ENCODE measurements at regions not wholly inside any gene's neighbourhood (a gene's known extent, or its start where the extent isn't known, plus 50 kb on each side); places are given as distances from the start of the nearest gene placed in this dataset.

DNA sequence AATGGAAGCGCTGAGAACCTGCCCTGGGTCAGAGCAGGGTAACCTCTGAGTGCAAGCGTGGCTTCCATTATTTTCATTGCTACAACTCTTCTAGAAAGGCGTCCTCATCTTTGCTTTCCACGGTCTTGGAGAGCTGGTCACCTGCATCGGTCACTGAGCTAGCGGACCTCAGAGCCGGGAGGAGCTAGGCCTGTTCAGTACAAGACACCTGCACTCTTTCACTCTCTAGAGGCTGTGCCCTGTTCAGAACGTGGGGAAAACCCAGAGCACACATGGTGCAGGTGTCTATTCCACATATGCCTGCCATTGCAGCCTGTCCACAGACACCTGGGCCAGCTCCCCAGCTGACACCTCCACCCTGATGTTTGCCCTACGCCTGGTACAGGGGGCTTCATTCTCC is 147.8 kb upstream of the IRX2 start:
- Histone ChIP-seq H3K36me3 (ENCODE audit: control insufficient read depth in 1 of 2, insufficient read depth in 2 of 2, low read length in 2 of 2) (no peaks in the 10 kb centered on the region), H3K9me3 (ENCODE audit: control insufficient read depth in 1 of 2, insufficient read depth in 1 of 2, low read depth in 1 of 2, low read length in 2 of 2) (peaks cover 7 to 23% of the 10 kb centered on the region in 2 experiments; a peak in 2 of 4 replicates), H3K27ac (ENCODE audit: low read depth, low read length) (no peak overlapping the region), H3K27me3 (ENCODE audit: insufficient read depth, low read length) (no peaks in the 10 kb centered on the region), H3K4me2 (ENCODE audit: low read length) (no peak overlapping the region), H3K9ac (ENCODE audit: low read length) (no peak overlapping the region), H3K79me2 (ENCODE audit: insufficient read depth, low read length) (no peaks in the 10 kb centered on the region), H2AFZ (ENCODE audit: low read depth, low read length, poor library complexity, severe bottlenecking) (no peak overlapping the region), H3K4me1 (ENCODE audit: control insufficient read depth in 1 of 2, insufficient read depth in 2 of 2, low read length in 2 of 2) (no peaks in the 10 kb centered on the region), H4K20me1 (ENCODE audit: insufficient read depth) (no peaks in the 10 kb centered on the region), H3K4me3 (replicated peaks in 1 of 2; ENCODE audit: low read depth in 1 of 2, low read length in 2 of 2) (no peak overlapping the region), H3K9me2 (ENCODE audit: insufficient read depth) (no peaks in the 10 kb centered on the region)
- POLR2A ChIA-PET, result no interaction called here
- no peak for DNase-seq (ENCODE audit: low read depth, low spot score)
- RAD21 ChIA-PET (ENCODE audit: low non-redundant PET in 1 of 2, low total read pairs in 2 of 2, uncharacterized antibody in 2 of 2, unreplicated experiment in 2 of 2), result no interaction called here
- no TSS peak for BruUV-seq (replicated peaks)
- intact Hi-C loops (cut with micrococcal nuclease), result no loop called here
- no peak for ATAC-seq
- TF ChIP-seq ZNF274 (IDR thresholded peaks at IDR 0.05; ENCODE audit: low read depth, low read length) (no peak), MAX (IDR thresholded peaks at IDR 0.05) (no peak), CEBPB (IDR thresholded peaks at IDR 0.05; ENCODE audit: low read depth) (no peak), RAD21 (IDR thresholded peaks at IDR 0.05; ENCODE audit: low read depth) (no peak), TCF7L2 (IDR thresholded peaks at IDR 0.05; ENCODE audit: borderline replicate concordance, extremely low read depth, insufficient read depth, insufficient read length) (no peak), CBX3 (IDR thresholded peaks at IDR 0.05; ENCODE audit: low read depth) (no peak)
- CTCF ChIA-PET, result no interaction called here

- CTCF ChIA-PET, result no interaction called here
- no peak for DNase-seq (ENCODE audit: low read depth, low spot score)
- BruUV-seq (replicated peaks), result no TSS peak
- intact Hi-C loops (cut with micrococcal nuclease), result no loop called here
- H4K20me1 ChIP-seq (ENCODE audit: insufficient read depth), result no peaks in the 10 kb centered on the region
- H3K79me2 ChIP-seq (ENCODE audit: insufficient read depth, low read length), result no peaks in the 10 kb centered on the region
- POLR2A ChIA-PET, result no interaction called here
- H3K4me1 ChIP-seq (ENCODE audit: control insufficient read depth in 1 of 2, insufficient read depth in 2 of 2, low read length in 2 of 2), result no peaks in the 10 kb centered on the region
- peaks cover 9 to 23% of the 10 kb centered on the region in 2 experiments; a peak in 2 of 4 replicates for H3K9me3 ChIP-seq (ENCODE audit: control insufficient read depth in 1 of 2, insufficient read depth in 1 of 2, low read depth in 1 of 2, low read length in 2 of 2)
- no peak for ATAC-seq
- RAD21 ChIA-PET (ENCODE audit: low non-redundant PET in 1 of 2, low total read pairs in 2 of 2, uncharacterized antibody in 2 of 2, unreplicated experiment in 2 of 2), result no interaction called here
- no peaks in the 10 kb centered on the region for H3K36me3 ChIP-seq (ENCODE audit: control insufficient read depth in 1 of 2, insufficient read depth in 2 of 2, low read length in 2 of 2)
- no peak overlapping the region for H2AFZ ChIP-seq (ENCODE audit: low read depth, low read length, poor library complexity, severe bottlenecking)
- no peaks in the 10 kb centered on the region for H3K9me2 ChIP-seq (ENCODE audit: insufficient read depth)
- no peak for TF ChIP-seq JUND (IDR thresholded peaks at IDR 0.05)
- no peak for TF ChIP-seq ATF3 (IDR thresholded peaks at IDR 0.05)
- TF ChIP-seq EGR1 (IDR thresholded peaks at IDR 0.05; ENCODE audit: low read depth), result no peak
- TF ChIP-seq CEBPB (IDR thresholded peaks at IDR 0.05; ENCODE audit: low read depth), result no peak
- TF ChIP-seq EZH2phosphoT487 (IDR thresholded peaks at IDR 0.05; ENCODE audit: borderline replicate concordance), result no peak
- TF ChIP-seq EZH2 (IDR thresholded peaks at IDR 0.05), result no peak
- TF ChIP-seq ZNF274 (IDR thresholded peaks at IDR 0.05; ENCODE audit: low read depth, low read length), result no peak
- no peak for TF ChIP-seq POLR2AphosphoS5 (IDR thresholded peaks at IDR 0.05; ENCODE audit: low read depth, low read length)
- TF ChIP-seq POLR2A (IDR thresholded peaks at IDR 0.05; ENCODE audit: borderline replicate concordance, extremely low read depth, insufficient read depth, insufficient read length), result no peak
- no peak for TF ChIP-seq CBX3 (IDR thresholded peaks at IDR 0.05; ENCODE audit: low read depth)
- no peak for TF ChIP-seq MAX (IDR thresholded peaks at IDR 0.05)
- TF ChIP-seq, protein P1, sequence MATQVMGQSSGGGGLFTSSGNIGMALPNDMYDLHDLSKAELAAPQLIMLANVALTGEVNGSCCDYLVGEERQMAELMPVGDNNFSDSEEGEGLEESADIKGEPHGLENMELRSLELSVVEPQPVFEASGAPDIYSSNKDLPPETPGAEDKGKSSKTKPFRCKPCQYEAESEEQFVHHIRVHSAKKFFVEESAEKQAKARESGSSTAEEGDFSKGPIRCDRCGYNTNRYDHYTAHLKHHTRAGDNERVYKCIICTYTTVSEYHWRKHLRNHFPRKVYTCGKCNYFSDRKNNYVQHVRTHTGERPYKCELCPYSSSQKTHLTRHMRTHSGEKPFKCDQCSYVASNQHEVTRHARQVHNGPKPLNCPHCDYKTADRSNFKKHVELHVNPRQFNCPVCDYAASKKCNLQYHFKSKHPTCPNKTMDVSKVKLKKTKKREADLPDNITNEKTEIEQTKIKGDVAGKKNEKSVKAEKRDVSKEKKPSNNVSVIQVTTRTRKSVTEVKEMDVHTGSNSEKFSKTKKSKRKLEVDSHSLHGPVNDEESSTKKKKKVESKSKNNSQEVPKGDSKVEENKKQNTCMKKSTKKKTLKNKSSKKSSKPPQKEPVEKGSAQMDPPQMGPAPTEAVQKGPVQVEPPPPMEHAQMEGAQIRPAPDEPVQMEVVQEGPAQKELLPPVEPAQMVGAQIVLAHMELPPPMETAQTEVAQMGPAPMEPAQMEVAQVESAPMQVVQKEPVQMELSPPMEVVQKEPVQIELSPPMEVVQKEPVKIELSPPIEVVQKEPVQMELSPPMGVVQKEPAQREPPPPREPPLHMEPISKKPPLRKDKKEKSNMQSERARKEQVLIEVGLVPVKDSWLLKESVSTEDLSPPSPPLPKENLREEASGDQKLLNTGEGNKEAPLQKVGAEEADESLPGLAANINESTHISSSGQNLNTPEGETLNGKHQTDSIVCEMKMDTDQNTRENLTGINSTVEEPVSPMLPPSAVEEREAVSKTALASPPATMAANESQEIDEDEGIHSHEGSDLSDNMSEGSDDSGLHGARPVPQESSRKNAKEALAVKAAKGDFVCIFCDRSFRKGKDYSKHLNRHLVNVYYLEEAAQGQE (IDR thresholded peaks at IDR 0.05; ENCODE audit: low read depth), result no peak
- no peak for TF ChIP-seq SRF (IDR thresholded peaks at IDR 0.05; ENCODE audit: low read depth)
- TF ChIP-seq TCF7L2 (IDR thresholded peaks at IDR 0.05; ENCODE audit: borderline replicate concordance, extremely low read depth, insufficient read depth, insufficient read length), result no peak
- TF ChIP-seq FOSL1 (IDR thresholded peaks at IDR 0.05; ENCODE audit: low read depth), result no peak
- no peak overlapping the region for H3K27ac ChIP-seq (ENCODE audit: low read depth, low read length)
- H3K4me3 ChIP-seq (replicated peaks in 1 of 2; ENCODE audit: low read depth in 1 of 2, low read length in 2 of 2), result no peak overlapping the region
- no peak overlapping the region for H3K9ac ChIP-seq (ENCODE audit: low read length)
- no peak overlapping the region for H3K4me2 ChIP-seq (ENCODE audit: low read length)
- H3K27me3 ChIP-seq (ENCODE audit: insufficient read depth, low read length), result no peaks in the 10 kb centered on the region
Measured at GRCh38 chr5:2898661-2899060, 147.2 kb upstream of the IRX2 start.
